GM19438 (cell line): ENCODE measurements at regions not wholly inside any gene's neighbourhood (a gene's known extent, or its start where the extent isn't known, plus 50 kb on each side); places are given as distances from the start of the nearest gene placed in this dataset.

Source experiments
- ATAC-seq: cut with Tn5 transposase; IDR thresholded peaks from one replicate; pipeline ENCODE4 v1.9.1; 2021; ENCODE audit warnings: low read depth; ENCODE audit not compliant: unreplicated experiment

DNA sequence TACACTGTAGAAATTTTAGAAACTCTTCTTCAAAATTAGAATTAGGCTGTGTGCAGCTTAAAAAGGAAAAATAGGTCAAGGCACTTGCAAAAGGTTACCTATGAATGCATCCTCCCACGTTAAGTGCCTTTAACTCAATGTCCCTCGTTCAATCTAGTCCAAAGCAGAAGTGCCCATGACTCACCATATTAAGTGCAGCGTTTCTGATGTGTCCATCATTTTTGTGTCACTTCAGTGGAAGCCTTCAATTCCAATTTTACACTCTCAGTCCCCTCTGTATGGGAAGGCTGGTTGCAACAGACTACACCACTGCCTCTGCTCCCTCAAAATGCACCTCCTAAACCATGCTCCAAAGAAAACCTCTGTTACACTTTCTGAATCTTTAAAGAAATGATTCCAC lies 53.4 kb downstream of the FOXB1 start:
- ATAC-seq = no peak

DNA sequence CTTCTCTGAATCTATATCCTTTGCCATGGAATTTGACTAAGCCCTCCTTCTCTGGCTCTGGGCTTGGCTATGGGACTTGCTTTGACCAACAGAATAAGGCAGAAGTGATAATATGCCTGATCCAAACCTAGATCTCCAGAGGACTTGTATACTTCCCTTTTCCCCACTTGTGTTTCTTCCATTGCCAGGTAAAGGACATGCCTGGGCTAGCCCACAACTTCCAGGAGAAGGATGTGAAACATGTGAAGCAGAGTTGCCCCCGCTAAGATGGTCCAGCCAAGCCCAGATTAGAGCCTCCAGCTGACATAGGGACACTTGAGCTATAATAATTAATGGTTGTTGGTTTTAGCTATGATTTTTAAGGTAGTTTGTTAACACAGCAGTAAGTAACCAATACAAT lies 55.1 kb downstream of the FOXB1 start:
- ATAC-seq = no peak

DNA sequence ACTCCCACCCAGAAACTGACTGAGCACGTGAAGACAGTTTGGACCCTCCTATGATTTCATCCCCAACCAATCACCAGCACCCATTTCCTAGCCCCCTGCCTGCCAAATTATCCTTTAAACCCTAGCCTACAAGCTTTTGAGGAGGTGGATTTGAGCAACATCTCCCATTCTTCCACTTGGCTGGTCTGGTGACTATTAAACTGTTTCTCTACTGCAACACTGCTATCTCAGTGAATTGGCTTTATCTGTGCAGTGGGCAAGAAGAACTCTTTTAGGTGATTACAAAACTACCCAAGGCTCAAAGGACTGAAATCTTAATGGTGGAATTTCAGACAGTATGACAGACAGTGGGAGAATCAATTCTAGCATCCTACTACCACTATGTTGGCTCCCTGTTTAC lies 57.6 kb downstream of the FOXB1 start:
- ATAC-seq = no peak

DNA sequence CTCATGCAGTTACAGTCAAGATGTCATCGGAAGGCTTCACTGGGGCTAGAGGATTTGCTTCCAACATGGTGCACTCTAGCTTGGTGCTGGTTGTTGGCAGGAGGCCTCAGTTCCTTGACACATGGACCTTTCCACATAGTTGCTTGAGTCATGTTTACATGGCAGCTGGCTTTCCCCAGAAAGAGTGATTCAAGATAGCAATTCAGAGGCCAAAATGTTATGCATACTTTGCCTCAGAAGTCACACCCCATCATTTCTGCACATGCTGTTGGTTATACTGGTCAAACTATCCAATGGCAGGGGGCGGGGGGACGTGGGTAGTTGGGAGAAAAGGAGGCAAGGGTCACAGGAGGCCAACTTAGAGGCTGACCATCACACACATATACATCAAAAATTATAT lies 58.7 kb downstream of the FOXB1 start:
- ATAC-seq = no peak

DNA sequence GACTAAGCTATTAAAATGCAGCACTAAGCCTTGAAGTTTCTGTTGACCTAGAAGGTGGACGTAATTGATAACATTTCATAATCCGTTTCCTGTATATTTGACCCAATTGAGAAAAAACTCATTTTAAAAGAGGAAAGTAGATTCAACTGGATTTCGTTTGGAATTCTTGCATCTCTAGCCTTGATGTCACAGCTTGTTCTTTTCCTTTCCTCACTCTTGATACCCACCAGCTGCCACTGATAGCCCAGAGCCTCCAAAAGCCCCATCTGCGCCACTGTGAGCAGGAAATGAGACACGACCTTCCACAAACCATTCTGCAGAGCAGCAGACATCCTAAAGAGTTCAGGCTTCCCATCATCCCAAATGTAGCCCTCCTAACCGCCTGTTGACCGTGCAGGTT lies 61.8 kb downstream of the FOXB1 start:
- no peak for ATAC-seq

DNA sequence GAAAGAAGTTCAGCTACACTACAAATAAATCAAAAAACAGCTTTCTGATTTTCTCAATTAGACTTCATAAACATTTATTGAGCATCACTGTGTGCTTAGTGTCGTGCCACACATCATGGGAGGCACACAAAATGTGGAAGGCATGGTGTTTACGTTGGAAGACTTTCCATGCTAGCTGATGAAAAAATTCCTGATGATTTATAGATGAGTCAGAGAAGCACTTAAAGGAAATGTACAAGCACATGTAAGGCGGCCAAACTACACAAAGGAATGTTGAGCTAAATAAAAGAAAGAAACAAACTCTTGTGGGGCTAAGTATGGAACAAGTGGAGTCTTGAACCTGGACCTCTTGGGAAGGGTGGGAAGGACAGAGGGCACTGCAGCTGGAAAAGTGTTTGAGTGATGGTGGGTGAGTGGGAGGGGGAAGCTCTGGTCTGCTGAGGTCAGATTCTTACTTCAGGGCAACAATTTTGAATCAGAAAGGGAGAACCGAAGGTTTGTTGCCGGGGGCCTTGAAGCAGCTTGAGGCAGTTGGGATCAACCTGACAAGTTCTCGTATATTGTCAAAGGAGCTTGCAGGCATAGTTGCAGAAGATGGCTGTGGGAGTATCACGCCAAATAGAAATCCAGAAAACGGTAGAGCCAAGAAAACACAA lies 66.9 kb downstream of the FOXB1 start:
- no peak for ATAC-seq

DNA sequence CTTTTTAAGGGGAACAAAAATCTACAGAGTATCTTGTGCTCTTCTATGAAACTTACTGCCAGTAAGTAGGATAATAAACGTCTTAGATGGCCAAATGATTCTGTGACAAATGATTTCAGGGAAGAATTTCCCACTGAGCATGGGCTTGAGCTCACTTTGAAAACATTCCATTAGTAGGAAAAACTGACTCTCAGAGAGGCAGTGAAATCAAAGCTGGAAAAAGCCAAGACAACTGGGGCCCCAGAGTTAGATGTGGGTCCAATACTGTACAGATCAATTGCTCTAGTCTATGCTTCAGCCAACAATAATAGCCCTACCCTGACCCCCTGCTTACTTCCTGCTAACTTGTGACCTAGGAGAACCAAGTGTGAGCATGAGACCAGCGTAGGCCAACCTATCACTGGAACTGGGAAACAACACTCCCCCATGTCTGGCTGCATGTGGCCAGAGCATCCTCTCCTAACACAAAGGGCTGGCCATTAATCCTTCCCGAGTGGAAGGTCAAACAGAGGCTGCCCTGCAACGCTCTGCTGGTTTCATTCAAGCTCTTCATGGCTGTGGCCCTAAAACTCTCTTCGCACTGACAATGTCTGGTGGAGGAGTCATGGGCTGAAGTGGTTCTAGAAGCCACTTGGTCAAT lies 68.8 kb downstream of the FOXB1 start:
- ATAC-seq = no peak

DNA sequence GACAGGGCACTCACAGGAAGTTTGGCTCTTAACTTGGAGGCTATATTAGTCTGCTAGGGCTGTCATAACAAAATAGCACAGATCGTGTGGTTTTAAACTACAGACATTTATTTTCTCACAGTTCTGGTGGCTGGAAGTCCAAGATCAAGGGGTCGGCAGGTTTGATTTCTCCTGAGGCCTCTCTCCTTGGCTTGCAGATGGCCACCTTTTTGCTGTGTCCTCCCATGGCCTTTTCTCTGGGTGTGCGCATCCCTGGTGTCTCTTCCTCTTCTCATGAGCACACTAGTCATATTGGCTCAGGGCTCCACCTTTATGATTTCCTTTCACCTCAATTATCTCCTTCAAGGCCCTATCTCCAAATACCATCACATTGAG lies 69.3 kb downstream of the FOXB1 start:
- no peak for ATAC-seq

DNA sequence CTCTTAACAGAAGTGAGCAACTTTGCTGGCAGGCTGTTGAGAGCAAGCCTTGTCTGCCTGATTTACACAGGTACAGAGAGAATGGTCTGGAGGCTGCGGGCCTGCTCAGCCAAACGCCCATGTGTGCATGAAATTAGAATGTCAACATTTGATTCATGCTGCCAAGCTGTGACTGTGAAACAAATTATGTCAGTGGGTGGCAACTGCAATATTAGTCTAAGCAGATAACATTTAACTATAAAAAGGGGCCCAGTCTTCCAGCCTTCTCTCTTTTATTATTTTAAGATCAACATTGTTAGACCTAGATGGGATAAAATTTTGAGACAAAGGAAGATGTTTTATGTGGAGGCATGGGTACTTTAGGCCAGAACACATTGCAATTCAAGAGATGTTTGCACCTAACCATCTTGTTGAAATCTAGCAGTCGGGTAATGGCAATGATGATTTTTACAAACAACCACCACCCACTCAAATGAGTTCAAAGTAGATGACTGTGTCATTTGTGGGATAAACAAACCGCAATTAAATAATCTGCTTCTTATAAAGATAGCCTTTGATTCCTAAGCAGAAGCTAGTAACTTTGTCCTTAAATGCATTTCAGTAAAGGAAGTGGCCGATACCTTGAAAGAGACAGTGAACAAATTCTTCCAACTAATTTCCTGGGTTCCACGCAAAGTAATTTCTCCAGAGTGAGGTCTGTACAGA lies 70.2 kb downstream of the FOXB1 start:
- no peak for ATAC-seq

DNA sequence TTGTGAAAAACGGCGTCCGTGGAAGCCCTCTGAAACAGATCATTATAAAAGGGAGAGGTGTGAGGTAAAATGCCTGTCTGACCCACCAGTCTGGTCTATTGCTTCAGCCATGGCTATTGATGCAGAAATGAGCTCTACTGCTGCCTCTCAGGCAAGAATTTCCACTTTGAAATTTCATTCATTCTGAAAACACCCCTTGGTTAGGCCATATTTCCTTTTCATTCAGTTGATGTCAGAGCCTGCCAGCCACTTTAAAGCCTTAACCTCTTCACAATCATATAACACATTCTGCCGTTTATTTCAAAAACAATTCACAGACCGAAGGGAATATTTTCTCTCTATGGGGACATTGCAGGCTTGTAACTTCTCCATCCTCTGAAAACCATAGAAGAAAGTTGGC lies 71.9 kb downstream of the FOXB1 start:
- ATAC-seq = no peak

DNA sequence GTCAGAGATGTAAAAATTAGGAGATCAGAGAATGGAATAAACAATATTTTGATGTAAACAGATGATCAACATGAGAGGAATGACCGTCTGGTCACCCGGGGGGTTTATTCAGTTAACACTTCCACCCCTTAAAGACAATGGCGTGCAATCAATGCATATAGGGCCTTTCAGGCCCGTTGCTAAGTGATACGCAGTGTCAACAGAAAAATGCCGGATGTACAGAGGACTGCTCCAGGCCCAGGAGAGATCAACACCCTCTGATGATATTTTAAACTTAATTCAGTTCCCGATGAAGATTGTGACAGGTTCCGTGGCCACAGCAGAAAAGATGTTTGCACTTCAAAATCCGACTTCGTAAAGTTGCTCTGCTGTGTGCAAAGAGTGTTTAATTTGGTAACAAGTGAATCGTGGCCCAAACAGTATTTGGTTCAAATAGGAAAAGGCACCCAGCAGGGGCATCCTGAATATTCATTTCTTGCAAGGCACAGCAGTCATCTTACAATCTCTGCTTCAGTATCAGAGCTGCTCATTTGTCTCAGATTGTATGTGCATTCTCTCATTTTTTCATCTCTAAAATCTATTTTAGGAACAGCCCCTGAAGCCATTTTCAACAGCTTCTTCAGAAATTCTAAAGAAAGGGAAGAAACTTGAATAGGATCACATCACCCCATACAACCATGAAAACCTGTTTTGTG lies 72.6 kb downstream of the FOXB1 start:
- ATAC-seq = no peak

DNA sequence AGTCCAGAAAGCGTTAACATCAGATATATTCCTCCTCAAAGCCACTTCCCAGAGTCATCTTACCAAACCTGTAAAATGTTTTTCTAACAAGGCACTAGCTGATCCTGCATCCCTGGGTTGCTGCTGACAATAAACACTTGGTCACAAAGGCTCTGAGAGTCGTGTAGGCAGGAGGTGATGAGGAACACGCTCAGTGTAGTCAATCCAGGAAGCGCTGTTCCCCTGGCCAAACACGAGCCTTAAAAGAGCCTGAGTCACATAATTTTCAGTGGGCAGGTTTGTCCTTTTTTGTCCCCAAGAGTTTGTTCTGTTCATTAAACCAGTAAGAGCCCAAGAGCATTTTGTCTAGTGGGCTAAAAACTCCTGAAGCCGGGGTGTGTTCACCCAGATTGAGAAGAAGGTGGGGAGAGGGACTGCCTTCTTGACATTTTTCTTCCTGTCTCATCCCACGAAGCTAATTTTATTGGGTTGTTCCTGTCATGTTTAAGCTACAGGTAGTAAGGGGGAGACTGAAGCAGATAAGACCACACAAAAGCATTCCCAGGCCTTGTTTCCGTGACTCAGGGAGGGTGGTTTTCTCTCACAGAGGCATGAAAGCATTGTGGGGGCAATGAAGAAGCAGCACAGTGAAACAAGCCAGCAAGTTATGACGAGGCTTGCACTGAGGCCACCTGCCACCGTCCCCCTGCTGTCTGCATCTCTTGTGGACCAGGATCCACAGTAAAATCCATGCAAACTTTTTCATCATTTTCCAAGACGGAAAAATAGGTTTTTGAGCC lies 73.7 kb downstream of the FOXB1 start:
- ATAC-seq = no peak

DNA sequence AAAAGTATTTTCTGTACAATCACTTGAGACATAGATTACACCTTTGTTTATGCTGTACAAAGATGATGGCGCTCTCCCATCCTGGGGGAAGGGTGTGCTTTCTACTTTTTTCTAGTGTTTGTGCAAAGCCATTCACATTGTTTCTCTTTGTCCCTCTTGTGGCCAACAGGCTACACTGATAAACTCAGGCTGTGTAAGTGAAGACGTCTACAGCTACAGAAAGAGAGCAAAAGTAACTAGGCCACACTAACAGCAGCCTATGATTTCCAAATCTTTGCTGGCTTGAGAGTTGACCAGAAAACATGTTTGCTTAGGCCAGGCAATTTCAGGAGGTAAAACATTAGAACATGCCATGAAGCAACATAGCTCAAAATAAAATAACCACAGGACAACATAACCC lies 75.1 kb downstream of the FOXB1 start:
- no peak for ATAC-seq

DNA sequence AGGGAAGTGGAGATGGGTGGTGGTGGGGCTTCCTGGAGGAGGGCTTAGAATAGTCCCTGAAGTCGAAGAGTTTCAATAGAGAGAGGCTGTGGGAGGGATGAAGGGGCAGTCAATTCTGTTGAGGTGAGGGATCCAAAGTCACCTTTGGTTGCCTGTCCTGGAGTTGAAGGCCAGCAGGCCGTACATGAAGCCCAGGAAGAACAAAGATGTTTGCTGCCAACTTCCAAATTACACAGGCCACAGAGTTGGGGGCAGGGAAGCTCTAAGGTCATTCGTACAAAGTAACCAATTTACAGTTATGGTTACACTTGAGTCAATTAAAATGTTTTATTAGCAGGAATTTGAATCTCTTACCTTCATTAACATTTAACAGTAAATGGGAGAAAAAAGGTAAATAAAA lies 77.9 kb downstream of the FOXB1 start:
- no peak for ATAC-seq

DNA sequence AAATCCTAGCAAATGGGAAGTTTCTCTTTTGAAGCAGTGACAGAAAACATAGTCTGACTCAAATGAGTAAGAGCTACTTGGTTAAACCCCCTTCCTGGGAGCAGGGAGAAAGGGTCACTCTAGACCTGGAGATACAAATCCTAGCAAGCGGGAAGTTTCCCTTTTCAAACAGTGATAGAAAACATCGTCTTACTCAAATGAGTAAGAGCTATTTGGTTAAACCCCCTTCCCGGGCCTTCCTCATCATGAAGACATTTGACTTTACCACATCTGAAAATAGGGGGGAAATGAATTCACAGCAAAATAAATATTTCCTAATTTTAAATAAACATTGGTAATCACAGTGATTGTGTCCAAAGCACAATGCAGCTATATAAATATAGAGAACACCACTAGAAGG lies 79.2 kb downstream of the FOXB1 start:
- ATAC-seq = no peak

DNA sequence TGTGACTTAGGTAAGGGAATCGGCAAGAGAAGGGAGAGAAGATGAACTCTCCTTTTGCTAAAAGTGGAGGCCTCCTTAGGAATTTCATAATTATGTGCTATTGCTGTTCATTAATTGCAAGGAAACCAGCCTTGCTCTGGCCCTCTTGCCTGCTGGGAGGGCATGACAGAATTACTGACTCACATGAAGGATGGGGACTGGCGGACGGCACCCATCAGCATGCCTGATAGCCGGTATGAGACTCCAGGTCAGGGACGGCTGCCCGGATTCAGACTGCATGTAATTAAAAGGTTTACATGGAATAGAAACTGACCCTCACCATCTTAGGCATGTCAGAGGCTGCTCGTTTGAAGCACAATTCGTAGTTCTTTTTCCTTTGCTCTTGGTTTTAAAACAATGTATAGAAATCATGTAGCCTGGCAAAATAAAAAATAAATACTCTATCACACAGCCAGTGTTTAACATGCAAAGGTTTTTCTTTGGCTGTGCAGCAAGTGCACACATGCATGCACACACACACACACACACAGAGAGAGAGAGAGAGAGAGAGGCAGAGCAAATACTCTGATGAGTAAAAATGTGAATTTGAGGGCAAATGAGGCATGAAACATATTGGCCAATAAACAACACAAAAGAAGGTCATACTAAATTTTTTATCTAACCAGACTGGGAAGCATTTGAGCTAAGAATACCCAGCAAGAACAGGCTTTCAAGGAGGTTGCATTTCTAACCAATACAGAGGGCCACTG lies 82.7 kb downstream of the FOXB1 start:
- ATAC-seq = no peak

DNA sequence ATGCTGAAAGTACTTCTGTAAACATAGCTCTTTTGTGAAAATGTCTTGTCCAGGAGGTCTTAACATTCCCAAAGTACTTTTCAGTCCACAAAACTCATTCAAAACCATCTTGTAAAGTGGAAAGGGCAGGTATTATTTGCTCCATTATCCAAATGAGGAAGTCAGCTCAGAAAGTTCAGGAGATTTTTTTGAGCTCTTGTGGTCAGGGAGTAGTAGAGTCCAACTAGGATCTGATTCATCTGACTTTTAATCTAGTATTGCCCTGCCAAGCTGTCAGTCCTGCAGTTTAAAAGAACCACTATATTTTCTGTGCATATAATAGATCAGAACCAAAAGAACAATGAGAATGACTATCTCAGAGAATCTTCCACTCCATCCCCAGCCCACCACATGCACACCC lies 83.5 kb downstream of the FOXB1 start:
- no peak for ATAC-seq

DNA sequence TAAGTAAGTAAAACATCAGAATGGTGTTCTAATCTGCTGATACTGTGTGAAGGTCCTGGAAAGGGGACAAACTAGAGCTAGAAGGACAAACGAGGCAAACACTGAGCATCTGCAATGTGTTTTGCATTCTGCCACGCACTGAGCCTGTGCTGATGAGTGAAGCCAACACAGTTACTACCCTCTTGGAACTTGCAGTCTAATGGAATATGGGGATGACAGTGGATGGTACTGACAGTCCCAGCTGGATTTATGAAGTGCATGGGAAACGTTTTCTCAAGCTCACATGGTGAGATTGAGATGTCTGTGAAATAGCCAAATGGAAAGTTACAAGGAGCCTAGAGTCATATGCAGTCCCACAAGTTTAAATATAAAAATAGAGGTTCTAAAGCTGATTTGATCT lies 86.6 kb downstream of the FOXB1 start:
- no peak for ATAC-seq

DNA sequence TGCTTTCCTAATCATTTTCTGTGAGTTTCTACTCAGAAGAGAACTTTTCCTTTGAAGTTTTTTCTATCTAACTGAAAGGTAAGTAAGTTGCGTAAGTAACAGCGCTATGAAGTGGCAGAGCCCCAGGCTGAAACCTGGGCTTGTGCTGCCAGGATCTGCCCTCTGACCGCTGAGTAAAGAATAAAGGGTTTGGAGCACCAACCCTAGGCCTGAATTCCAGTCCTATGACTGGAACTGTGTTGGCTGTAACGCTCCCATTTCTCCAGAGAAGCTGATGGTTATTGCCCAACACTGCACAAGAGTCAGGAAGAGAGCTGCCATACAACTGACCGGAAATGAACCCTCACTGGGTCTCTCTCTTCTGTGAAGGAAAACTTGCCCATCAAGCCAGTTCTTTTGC lies 87.0 kb downstream of the FOXB1 start:
- ATAC-seq = no peak

DNA sequence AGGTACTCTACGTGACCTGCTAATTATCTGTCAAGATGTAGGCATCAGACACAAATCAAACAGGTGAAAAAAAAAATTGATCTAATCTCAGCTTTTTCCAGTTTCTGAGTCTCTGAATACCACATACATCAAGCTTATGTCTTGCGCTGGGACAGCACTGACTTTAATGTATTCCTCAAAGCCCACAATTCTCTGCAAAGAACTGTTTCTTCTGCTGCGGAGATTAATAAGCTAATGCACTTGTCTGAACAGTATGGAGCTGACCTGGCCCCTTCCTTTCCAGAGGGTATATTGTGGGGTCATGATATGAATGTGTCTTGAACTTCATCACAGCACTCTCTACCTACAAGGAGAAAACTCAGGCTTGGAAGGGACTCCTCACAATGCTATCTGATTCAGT lies 87.8 kb downstream of the FOXB1 start:
- ATAC-seq = no peak
